ENCODE measurements at regions not wholly inside any gene's neighbourhood (a gene's known extent, or its start where the extent isn't known, plus 50 kb on each side); places are given as distances from the start of the nearest gene placed in this dataset.
A peak's percentile ranks its signal among the peaks of the same experiment; 100 is the strongest.

GRCh38 chr7:46383605-46384004 is 462.5 kb upstream of the IGFBP3 start:
- no peak for DNase-seq (ENCODE audit: low read depth in 2 of 2)

- DNase-seq (ENCODE audit: low read depth in 2 of 2): peak; percentile 97
Measured at GRCh38 chr7:46369933-46370654, 449.0 kb upstream of the IGFBP3 start.

- DNase-seq (ENCODE audit: low read depth in 2 of 2): no peak
Measured at GRCh38 chr7:46368871-46369270, 447.8 kb upstream of the IGFBP3 start.

GRCh38 chr7:46366526-46366925 is 445.5 kb upstream of the IGFBP3 start:
- DNase-seq (ENCODE audit: low read depth in 2 of 2): no peak

- no peak for DNase-seq (ENCODE audit: low read depth in 2 of 2)
Measured at GRCh38 chr7:46363688-46364087, 442.6 kb upstream of the IGFBP3 start.

GRCh38 chr7:46360811-46361210 is 439.7 kb upstream of the IGFBP3 start:
- no peak for DNase-seq (ENCODE audit: low read depth in 2 of 2)

GRCh38 chr7:46360296-46360695 is 439.2 kb upstream of the IGFBP3 start:
- DNase-seq (ENCODE audit: low read depth in 2 of 2): no peak

GRCh38 chr7:46357851-46358250 is 436.8 kb upstream of the IGFBP3 start:
- no peak for DNase-seq (ENCODE audit: low read depth in 2 of 2)

GRCh38 chr7:46357290-46357689 is 436.2 kb upstream of the IGFBP3 start:
- no peak for DNase-seq (ENCODE audit: low read depth in 2 of 2)

GRCh38 chr7:46356371-46356770 is 435.3 kb upstream of the IGFBP3 start:
- no peak for DNase-seq (ENCODE audit: low read depth in 2 of 2)

- no peak for DNase-seq (ENCODE audit: low read depth in 2 of 2)
Measured at GRCh38 chr7:46355331-46355730, 434.3 kb upstream of the IGFBP3 start.

- peak; percentile 40 to 46 for DNase-seq (ENCODE audit: low read depth in 2 of 2)
Measured at GRCh38 chr7:46352004-46352954, 431.2 kb upstream of the IGFBP3 start.

GRCh38 chr7:46349490-46349889 is 428.4 kb upstream of the IGFBP3 start:
- DNase-seq (ENCODE audit: low read depth in 2 of 2): no peak

- no peak for DNase-seq (ENCODE audit: low read depth in 2 of 2)
Measured at GRCh38 chr7:46344533-46344932, 423.5 kb upstream of the IGFBP3 start.

- no peak for DNase-seq (ENCODE audit: low read depth in 2 of 2)
Measured at GRCh38 chr7:46343802-46344201, 422.7 kb upstream of the IGFBP3 start.

GRCh38 chr7:46322937-46323336 is 401.9 kb upstream of the IGFBP3 start:
- no peak for DNase-seq (ENCODE audit: low read depth in 2 of 2)

- peak in 1 of 2 experiments; percentile 23 for DNase-seq (ENCODE audit: low read depth in 2 of 2)
Measured at GRCh38 chr7:46321556-46322205, 400.6 kb upstream of the IGFBP3 start.

GRCh38 chr7:46320956-46321355 is 399.9 kb upstream of the IGFBP3 start:
- DNase-seq (ENCODE audit: low read depth in 2 of 2): no peak

GRCh38 chr7:46319841-46320240 is 398.8 kb upstream of the IGFBP3 start:
- DNase-seq (ENCODE audit: low read depth in 2 of 2): no peak

- DNase-seq (ENCODE audit: low read depth in 2 of 2): no peak
Measured at GRCh38 chr7:46318276-46318675, 397.2 kb upstream of the IGFBP3 start.

GRCh38 chr7:46317256-46317655 is 396.2 kb upstream of the IGFBP3 start:
- DNase-seq (ENCODE audit: low read depth in 2 of 2): no peak

- no peak for DNase-seq (ENCODE audit: low read depth in 2 of 2)
Measured at GRCh38 chr7:46315891-46316290, 394.8 kb upstream of the IGFBP3 start.
